HepG2 (cell line): ENCODE measurements at regions not wholly inside any gene's neighbourhood (a gene's known extent, or its start where the extent isn't known, plus 50 kb on each side); places are given as distances from the start of the nearest gene placed in this dataset.
A peak's percentile ranks its signal among the peaks of the same experiment; 100 is the strongest.

ENCODE experiments used
- ATAC-seq: fragments of 200-7000 bp; cut with Tn5 transposase; 3 replicates; pipeline ENCODE4 v1.9.1; 2020; ENCODE audit warnings: mild to moderate bottlenecking, moderate library complexity
- BruUV-seq: library from RNA; stranded (reverse); fragments of 400-500 nt; replicated peaks from 2 replicates; lab custom pipeline; 2021; lab: Mats Ljungman, UMichigan
- CTCF ChIA-PET: fragments of 300-600 bp; formaldehyde crosslinking; extraction: SDS; loops from one replicate; lab custom pipeline; 2021; ENCODE audit warnings: low total read pairs, inconsistent platforms, low intra/inter-chr PET ratio; lab: Yijun Ruan, JAX
- POLR2A ChIA-PET: fragments of 350-600 bp; sonication (Branson Sonifier 250); formaldehyde crosslinking; loops from one replicate; lab custom pipeline; 2020; ENCODE audit warnings: antibody characterized with exemption, inconsistent platforms; lab: Yijun Ruan, JAX
- DNase-seq: peaks from one replicate; pipeline ENCODE4 v3.0.0-alpha.2; 2015; ENCODE audit warnings: low spot score
- FAIRE-seq: peaks from 3 replicates; lab custom pipeline; 2011; peaks lifted over from hg19 to GRCh38; lab: Jason Lieb, UNC
- H2AFZ ChIP-seq: one replicate; pipeline ENCODE4 v1.6.1; 2011; ENCODE audit warnings: low read length, inconsistent platforms
- H3K27ac ChIP-seq: fragments of 300-600 bp; 3 replicates; pipeline ENCODE4 v1.8.0; 2011; ENCODE audit warnings: mixed run types, mild to moderate bottlenecking, mixed read lengths, low read length, inconsistent platforms; ENCODE audit not compliant: insufficient read depth; ENCODE audit errors: extremely low read length
- H3K27me3 ChIP-seq, 2 experiments: fragments of 200-600 bp in 1 of 2; 2 replicates in 1 of 2; 3 replicates in 1 of 2; pipeline versions ENCODE4 v1.6.0 to v1.8.0; 2011; ENCODE audit warnings: low read length in 2 of 2, mild to moderate bottlenecking in 2 of 2, moderate library complexity in 2 of 2, inconsistent platforms in 1 of 2; ENCODE audit not compliant: insufficient read depth in 2 of 2, control insufficient read depth in 1 of 2
- H3K36me3 ChIP-seq, 2 experiments: fragments of 200-600 bp in 1 of 2; replicated peaks in 1 of 2; 2 replicates in 1 of 2; 3 replicates in 1 of 2; pipeline versions ENCODE4 v1.5.1 to v1.8.0; 2011; ENCODE audit warnings: low read length in 2 of 2, inconsistent platforms in 1 of 2; ENCODE audit not compliant: insufficient read depth in 2 of 2, control insufficient read depth in 1 of 2
- H3K4me1 ChIP-seq: 2 replicates; pipeline ENCODE4 v1.5.1; 2012; ENCODE audit warnings: low read length, inconsistent platforms; ENCODE audit not compliant: insufficient read depth
- H3K4me2 ChIP-seq: 2 replicates; pipeline ENCODE4 v1.6.0; 2011; ENCODE audit warnings: low read depth, low read length, inconsistent platforms
- H3K4me3 ChIP-seq, 3 experiments: fragments of 200-600 bp in 1 of 3; sonication (generic), shearing (Covaris generic) in 1 of 3; replicated peaks in 1 of 3; 2 replicates each; pipeline ENCODE4 v1.5.1; 2011 to 2016; ENCODE audit warnings: low read length in 3 of 3, inconsistent platforms in 2 of 3, low read depth in 2 of 3, mild to moderate bottlenecking in 2 of 3, control low read depth in 1 of 3, mixed read lengths in 1 of 3; ENCODE audit not compliant: insufficient read depth in 1 of 3
- H3K79me2 ChIP-seq: one replicate; pipeline ENCODE4 v1.6.1; 2011; ENCODE audit warnings: low read length, inconsistent platforms; ENCODE audit not compliant: insufficient read depth
- H3K9ac ChIP-seq: 2 replicates; pipeline ENCODE4 v1.6.0; 2011; ENCODE audit warnings: mild to moderate bottlenecking, low read depth, low read length, inconsistent platforms; ENCODE audit not compliant: insufficient read depth
- H3K9me3 ChIP-seq: 2 replicates; pipeline ENCODE4 v1.5.1; 2012; ENCODE audit warnings: mild to moderate bottlenecking, low read length
- H4K20me1 ChIP-seq: 2 replicates; pipeline ENCODE4 v1.6.0; 2011; ENCODE audit warnings: inconsistent platforms, mild to moderate bottlenecking, low read length, moderate library complexity; ENCODE audit not compliant: insufficient read depth
- KAT8 ChIP-seq: IDR thresholded peaks from 2 replicates; pipeline ENCODE4 v1.6.1; 2016; ENCODE audit warnings: missing genetic modification reagents, missing compliant biosample characterization
- KLF9 ChIP-seq: IDR thresholded peaks from 2 replicates; pipeline ENCODE4 v1.6.1; 2016; ENCODE audit warnings: low read depth
- ZNF136 ChIP-seq: sonication (generic); formaldehyde crosslinking; IDR thresholded peaks from 2 replicates; pipeline ENCODE4 v1.8.1; 2022; ENCODE audit warnings: low read depth, mild to moderate bottlenecking, moderate library complexity, missing genetic modification reagents
- ZNF672 ChIP-seq: sonication (generic); formaldehyde crosslinking; IDR thresholded peaks from 2 replicates; pipeline ENCODE4 v1.8.1; 2022; ENCODE audit warnings: missing genetic modification reagents
- ZNF766 ChIP-seq: sonication (generic); formaldehyde crosslinking; IDR thresholded peaks from 2 replicates; pipeline ENCODE4 v1.5.0; 2020; ENCODE audit warnings: missing genetic modification reagents, borderline replicate concordance
- WGBS: methylation state at CpG from one replicate; pipeline ENCODE4 v1.1.6; 2017; ENCODE audit warnings: low lambda C conversion rate; 5-methylcytosine and 5-hydroxymethylcytosine counted together
- in situ Hi-C: cut with HindIII; loops from 2 replicates; pipeline ENCODE4 v1.10.0; 2017; ENCODE audit warnings: low pct_unique_long_range_greater_than_20kb; ENCODE audit not compliant: extremely low pct_ligation_motif_present
- intact Hi-C: fragments of 100-400 bp; cut with micrococcal nuclease; formaldehyde crosslinking; loops from one replicate; pipeline ENCODE4 v1.10.0; 2022; ENCODE audit not compliant: unreplicated experiment
- TF ChIP-seq, protein P1 (sequence below), 2 experiments: IDR thresholded peaks; 2 replicates each; pipeline ENCODE4 v1.6.1; 2011 to 2012; ENCODE audit warnings: low read length in 2 of 2, borderline replicate concordance in 1 of 2, low read depth in 1 of 2, mild to moderate bottlenecking in 1 of 2, moderate library complexity in 1 of 2
- TF ChIP-seq, protein P2 (sequence below): sonication (generic); formaldehyde crosslinking; IDR thresholded peaks from 2 replicates; pipeline ENCODE4 v1.5.1; 2020; ENCODE audit warnings: mild to moderate bottlenecking, missing genetic modification reagents, borderline replicate concordance
- TF ChIP-seq, protein P3 (sequence below): sonication (generic); formaldehyde crosslinking; IDR thresholded peaks from 2 replicates; pipeline ENCODE4 v1.5.0; 2020; ENCODE audit warnings: mild to moderate bottlenecking, missing genetic modification reagents
- TF ChIP-seq, protein P4 (sequence below): sonication (generic); formaldehyde crosslinking; IDR thresholded peaks from 2 replicates; pipeline ENCODE4 v1.4.0; 2020; ENCODE audit warnings: missing genetic modification reagents
- TF ChIP-seq, protein P5 (sequence below): sonication (generic); formaldehyde crosslinking; IDR thresholded peaks from 2 replicates; pipeline ENCODE4 v1.9.0; 2022; ENCODE audit warnings: missing genetic modification reagents, mild to moderate bottlenecking, borderline replicate concordance

DNA sequence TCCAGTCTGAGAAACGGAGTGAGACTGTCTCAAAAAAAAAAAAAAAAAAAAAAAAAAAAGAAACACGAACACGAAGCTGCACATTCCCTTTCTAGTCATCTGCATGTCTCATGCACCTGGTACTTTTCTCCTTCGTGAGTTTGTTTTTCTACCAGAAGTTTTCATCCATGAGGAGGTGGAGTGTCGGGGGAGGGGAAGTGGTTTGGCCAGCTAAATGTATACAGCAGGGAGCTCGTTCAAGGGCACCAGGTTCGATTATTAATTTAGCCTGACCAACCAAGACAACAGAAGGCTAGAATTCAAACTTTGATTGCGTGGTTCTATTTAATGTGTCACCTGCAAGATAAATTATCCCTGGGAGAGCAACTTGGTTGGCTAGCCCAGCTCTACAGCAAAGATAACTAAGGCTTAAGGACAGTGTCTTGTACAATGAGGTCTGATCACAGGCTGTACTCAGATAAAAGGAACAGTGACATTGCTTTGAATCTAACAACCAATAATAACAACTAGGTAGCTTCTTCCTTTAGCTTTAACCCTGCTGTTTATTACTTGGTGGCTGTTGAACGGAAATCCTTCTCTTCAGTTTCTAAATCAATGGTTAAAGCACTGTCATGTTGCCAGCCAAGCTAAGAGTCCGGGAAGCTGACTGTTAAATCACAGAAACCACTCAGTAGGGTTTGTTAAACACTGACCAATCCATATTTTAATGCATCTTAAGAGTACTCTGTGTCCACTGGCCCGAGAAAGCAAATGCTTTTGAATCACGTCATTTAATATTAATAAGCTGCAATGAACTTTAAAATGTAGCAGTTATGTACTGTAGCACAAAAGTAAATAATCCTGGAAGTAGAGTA is 98.4 kb upstream of the STARD13 start (continued):
- TF ChIP-seq, protein P1, sequence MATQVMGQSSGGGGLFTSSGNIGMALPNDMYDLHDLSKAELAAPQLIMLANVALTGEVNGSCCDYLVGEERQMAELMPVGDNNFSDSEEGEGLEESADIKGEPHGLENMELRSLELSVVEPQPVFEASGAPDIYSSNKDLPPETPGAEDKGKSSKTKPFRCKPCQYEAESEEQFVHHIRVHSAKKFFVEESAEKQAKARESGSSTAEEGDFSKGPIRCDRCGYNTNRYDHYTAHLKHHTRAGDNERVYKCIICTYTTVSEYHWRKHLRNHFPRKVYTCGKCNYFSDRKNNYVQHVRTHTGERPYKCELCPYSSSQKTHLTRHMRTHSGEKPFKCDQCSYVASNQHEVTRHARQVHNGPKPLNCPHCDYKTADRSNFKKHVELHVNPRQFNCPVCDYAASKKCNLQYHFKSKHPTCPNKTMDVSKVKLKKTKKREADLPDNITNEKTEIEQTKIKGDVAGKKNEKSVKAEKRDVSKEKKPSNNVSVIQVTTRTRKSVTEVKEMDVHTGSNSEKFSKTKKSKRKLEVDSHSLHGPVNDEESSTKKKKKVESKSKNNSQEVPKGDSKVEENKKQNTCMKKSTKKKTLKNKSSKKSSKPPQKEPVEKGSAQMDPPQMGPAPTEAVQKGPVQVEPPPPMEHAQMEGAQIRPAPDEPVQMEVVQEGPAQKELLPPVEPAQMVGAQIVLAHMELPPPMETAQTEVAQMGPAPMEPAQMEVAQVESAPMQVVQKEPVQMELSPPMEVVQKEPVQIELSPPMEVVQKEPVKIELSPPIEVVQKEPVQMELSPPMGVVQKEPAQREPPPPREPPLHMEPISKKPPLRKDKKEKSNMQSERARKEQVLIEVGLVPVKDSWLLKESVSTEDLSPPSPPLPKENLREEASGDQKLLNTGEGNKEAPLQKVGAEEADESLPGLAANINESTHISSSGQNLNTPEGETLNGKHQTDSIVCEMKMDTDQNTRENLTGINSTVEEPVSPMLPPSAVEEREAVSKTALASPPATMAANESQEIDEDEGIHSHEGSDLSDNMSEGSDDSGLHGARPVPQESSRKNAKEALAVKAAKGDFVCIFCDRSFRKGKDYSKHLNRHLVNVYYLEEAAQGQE (IDR thresholded peaks at IDR 0.05; ENCODE audit: borderline replicate concordance in 1 of 2, low read depth in 1 of 2, low read length in 2 of 2) = no peak
- TF ChIP-seq ZNF766 (CRISPR knock-in tag) (no peak), ZNF672 (CRISPR knock-in tag) (no peak)
- TF ChIP-seq, protein P2, sequence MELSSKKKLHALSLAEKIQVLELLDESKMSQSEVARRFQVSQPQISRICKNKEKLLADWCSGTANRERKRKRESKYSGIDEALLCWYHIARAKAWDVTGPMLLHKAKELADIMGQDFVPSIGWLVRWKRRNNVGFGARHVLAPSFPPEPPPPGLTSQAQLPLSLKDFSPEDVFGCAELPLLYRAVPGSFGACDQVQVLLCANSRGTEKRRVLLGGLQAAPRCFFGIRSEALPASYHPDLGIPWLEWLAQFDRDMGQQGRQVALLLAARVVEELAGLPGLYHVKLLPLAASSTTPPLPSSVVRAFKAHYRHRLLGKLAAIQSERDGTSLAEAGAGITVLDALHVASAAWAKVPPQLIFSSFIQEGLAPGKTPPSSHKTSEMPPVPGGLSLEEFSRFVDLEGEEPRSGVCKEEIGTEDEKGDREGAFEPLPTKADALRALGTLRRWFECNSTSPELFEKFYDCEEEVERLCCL (CRISPR knock-in tag) = no peak

DNA sequence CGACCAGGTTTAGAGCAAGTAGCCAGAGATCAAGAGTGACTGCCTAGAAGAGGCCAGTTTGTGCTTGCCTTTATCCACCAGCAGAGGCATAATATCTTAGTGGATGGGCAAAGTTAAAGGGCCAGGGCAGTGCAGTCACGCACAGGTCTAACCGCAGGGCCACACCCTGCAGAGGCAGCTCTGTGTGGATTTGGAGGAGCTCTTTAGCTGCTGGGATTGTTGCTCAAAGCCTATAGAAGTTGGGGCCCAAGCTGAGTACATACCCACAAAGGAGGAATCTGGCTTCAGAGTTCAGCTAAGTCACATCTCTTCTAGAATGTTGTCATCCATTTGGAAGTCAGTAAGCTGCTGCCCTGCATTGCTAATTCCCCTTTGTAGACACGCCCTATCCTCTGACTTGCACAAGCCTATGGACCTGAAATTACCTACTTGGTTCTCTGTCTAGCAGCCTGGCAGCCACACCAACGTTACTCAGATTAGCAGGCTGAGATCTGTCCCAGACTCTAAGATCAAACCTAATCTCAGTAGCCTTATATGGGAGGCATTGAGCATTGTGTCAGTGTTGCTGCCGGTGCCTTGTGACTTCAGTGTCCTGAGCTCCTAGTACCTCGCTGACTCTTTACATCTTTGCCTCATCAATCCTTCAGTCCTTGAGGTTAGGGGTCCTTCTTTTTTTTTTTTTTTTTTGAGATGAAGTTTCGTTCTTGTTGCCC is 102.9 kb upstream of the STARD13 start:
- no peak for DNase-seq
- Histone ChIP-seq H3K9ac (no peak overlapping the region), H3K27ac (no peak overlapping the region), H3K4me3 (no peak overlapping the region), H3K4me2 (no peak overlapping the region), H3K36me3 (no peaks in the 10 kb centered on the region), H2AFZ (no peak overlapping the region), H3K27me3 (no peaks in the 10 kb centered on the region), H4K20me1 (no peaks in the 10 kb centered on the region), H3K4me1 (no peaks in the 10 kb centered on the region), H3K9me3 (no peaks in the 10 kb centered on the region), H3K79me2 (no peaks in the 10 kb centered on the region)
- POLR2A ChIA-PET = no interaction called here
- BruUV-seq = no TSS peak
- no peak for FAIRE-seq
- in situ Hi-C loops (no loop called here), intact Hi-C loops (no loop called here)
- 84% methylated on average over 5 of the region's 8 CpGs for WGBS
- peak; percentile 69 for ATAC-seq
- CTCF ChIA-PET = no interaction called here
- TF ChIP-seq KLF9 (CRISPR knock-in tag) (no peak), KAT8 (CRISPR knock-in tag) (no peak), ZNF136 (CRISPR knock-in tag) (no peak)
- TF ChIP-seq, protein P3, sequence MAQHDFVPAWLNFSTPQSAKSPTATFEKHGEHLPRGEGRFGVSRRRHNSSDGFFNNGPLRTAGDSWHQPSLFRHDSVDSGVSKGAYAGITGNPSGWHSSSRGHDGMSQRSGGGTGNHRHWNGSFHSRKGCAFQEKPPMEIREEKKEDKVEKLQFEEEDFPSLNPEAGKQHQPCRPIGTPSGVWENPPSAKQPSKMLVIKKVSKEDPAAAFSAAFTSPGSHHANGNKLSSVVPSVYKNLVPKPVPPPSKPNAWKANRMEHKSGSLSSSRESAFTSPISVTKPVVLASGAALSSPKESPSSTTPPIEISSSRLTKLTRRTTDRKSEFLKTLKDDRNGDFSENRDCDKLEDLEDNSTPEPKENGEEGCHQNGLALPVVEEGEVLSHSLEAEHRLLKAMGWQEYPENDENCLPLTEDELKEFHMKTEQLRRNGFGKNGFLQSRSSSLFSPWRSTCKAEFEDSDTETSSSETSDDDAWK (CRISPR knock-in tag) = no peak
- TF ChIP-seq, protein P4, sequence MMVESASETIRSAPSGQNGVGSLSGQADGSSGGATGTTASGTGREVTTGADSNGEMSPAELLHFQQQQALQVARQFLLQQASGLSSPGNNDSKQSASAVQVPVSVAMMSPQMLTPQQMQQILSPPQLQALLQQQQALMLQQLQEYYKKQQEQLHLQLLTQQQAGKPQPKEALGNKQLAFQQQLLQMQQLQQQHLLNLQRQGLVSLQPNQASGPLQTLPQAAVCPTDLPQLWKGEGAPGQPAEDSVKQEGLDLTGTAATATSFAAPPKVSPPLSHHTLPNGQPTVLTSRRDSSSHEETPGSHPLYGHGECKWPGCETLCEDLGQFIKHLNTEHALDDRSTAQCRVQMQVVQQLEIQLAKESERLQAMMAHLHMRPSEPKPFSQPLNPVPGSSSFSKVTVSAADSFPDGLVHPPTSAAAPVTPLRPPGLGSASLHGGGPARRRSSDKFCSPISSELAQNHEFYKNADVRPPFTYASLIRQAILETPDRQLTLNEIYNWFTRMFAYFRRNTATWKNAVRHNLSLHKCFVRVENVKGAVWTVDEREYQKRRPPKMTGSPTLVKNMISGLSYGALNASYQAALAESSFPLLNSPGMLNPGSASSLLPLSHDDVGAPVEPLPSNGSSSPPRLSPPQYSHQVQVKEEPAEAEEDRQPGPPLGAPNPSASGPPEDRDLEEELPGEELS (CRISPR knock-in tag) = no peak
- TF ChIP-seq, protein P5, sequence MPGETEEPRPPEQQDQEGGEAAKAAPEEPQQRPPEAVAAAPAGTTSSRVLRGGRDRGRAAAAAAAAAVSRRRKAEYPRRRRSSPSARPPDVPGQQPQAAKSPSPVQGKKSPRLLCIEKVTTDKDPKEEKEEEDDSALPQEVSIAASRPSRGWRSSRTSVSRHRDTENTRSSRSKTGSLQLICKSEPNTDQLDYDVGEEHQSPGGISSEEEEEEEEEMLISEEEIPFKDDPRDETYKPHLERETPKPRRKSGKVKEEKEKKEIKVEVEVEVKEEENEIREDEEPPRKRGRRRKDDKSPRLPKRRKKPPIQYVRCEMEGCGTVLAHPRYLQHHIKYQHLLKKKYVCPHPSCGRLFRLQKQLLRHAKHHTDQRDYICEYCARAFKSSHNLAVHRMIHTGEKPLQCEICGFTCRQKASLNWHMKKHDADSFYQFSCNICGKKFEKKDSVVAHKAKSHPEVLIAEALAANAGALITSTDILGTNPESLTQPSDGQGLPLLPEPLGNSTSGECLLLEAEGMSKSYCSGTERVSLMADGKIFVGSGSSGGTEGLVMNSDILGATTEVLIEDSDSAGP (CRISPR knock-in tag) = no peak
